GM12878 (cell line): ENCODE measurements at regions not wholly inside any gene's neighbourhood (a gene's known extent, or its start where the extent isn't known, plus 50 kb on each side); places are given as distances from the start of the nearest gene placed in this dataset.

ENCODE experiments used
- BRCA1 ChIP-seq: IDR thresholded peaks from 2 replicates; pipeline ENCODE4 v1.6.1; 2011; ENCODE audit warnings: low read depth, low read length, improper control_type of control experiment
- CTCF ChIP-seq, 3 experiments: IDR thresholded peaks in 2 of 3; conservative IDR thresholded peaks in 1 of 3; 2 replicates each; pipeline ENCODE4 v1.5.1; 2011; ENCODE audit warnings: low read depth in 3 of 3, low read length in 3 of 3, mild to moderate bottlenecking in 3 of 3, control low read depth in 2 of 3, moderate library complexity in 2 of 3, inconsistent platforms in 1 of 3, mixed read lengths in 1 of 3; ENCODE audit not compliant: control insufficient read depth in 2 of 3, insufficient read depth in 1 of 3; ENCODE audit errors: extremely low read depth in 1 of 3
- EP300 ChIP-seq, 2 experiments: fragments of 150-350 bp in 1 of 2; IDR thresholded peaks; 2 replicates each; pipeline ENCODE4 v1.6.1; 2011 to 2012; ENCODE audit warnings: low read depth in 2 of 2, low read length in 2 of 2, borderline replicate concordance in 1 of 2, improper control_type of control experiment in 1 of 2, inconsistent platforms in 1 of 2; ENCODE audit not compliant: control insufficient read depth in 1 of 2
- POLR2A ChIP-seq: IDR thresholded peaks from 2 replicates; pipeline ENCODE4 v1.6.1; 2011; ENCODE audit warnings: low read depth, mild to moderate bottlenecking, low read length
- ZNF24 ChIP-seq: fragments of 450-650 bp; IDR thresholded peaks from 2 replicates; pipeline ENCODE4 v1.6.1; 2017; ENCODE audit warnings: antibody characterized with exemption, mild to moderate bottlenecking

- TF ChIP-seq ZNF24 (no peak), CTCF (IDR thresholded peaks at IDR 0.05 in 2 of 3, conservative IDR thresholded peaks at IDR 0.05 in 1 of 3; ENCODE audit: control insufficient read depth in 2 of 3, extremely low read depth in 1 of 3, insufficient read depth in 1 of 3, low read depth in 3 of 3, low read length in 3 of 3) (no peak), EP300 (IDR thresholded peaks at IDR 0.05; ENCODE audit: borderline replicate concordance in 1 of 2, control insufficient read depth in 1 of 2, low read depth in 2 of 2, low read length in 2 of 2) (no peak), BRCA1 (no peak), POLR2A (no peak)
Measured at GRCh38 chr15:59818336-59818735, 129.2 kb upstream of the BNIP2 start.
